ENCODE measurements at regions not wholly inside any gene's neighbourhood (a gene's known extent, or its start where the extent isn't known, plus 50 kb on each side); places are given as distances from the start of the nearest gene placed in this dataset.
"Not testable (repeated sequence)": the region's sequence is repeated elsewhere in the genome, so short reads cannot be mapped to it uniquely, and the experiment has no call there.

- not testable (repeated sequence) for FAIRE-seq
Measured at GRCh38 chr2:242130682-242131081, 261.2 kb downstream of the RTP5 start.

- FAIRE-seq = not testable (repeated sequence)
Measured at GRCh38 chr2:242159921-242160320, 290.4 kb downstream of the RTP5 start.

GRCh38 chr2:242165115-242165514 lies 295.6 kb downstream of the RTP5 start:
- FAIRE-seq = not testable (repeated sequence)

DNA sequence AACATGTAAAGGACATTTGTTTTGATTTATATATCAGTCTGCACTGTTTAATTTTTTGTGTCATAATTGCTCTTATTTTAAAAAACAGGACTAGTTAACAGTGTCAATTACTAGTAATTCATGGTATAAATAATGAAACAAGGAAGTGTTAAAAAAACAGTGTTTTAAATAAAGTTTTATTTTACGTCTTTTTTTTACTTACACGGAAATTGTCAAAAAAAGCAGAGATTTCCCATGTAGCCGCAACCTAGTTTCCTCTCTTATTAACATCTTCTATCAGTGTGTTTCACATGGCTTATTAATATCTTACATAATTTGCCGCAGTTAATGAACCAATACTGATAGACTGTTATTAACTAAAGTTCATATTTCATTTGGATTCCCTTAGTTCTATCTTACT lies 301.8 kb downstream of the RTP5 start:
- FAIRE-seq = not testable (repeated sequence)
